CD14-positive monocyte (primary cell): ENCODE measurements at regions not wholly inside any gene's neighbourhood (a gene's known extent, or its start where the extent isn't known, plus 50 kb on each side); places are given as distances from the start of the nearest gene placed in this dataset.

Experiments used
- DNase-seq, 3 donors: peaks; one replicate each; pipeline ENCODE4 v3.0.0-alpha.2; 2011 to 2022
- H2AFZ ChIP-seq: 2 replicates; pipeline ENCODE4 v1.6.0; 2012; ENCODE audit warnings: mild to moderate bottlenecking, low read depth, low read length, inconsistent platforms; ENCODE audit not compliant: insufficient read depth, poor library complexity, severe bottlenecking
- H3K27ac ChIP-seq, 2 donors: 1 replicate in 1 of 2; 2 replicates in 1 of 2; pipeline ENCODE4 v1.5.1; 2012 to 2013; ENCODE audit warnings: low read length in 2 of 2, control low read depth in 1 of 2, inconsistent platforms in 1 of 2, low read depth in 1 of 2, mild to moderate bottlenecking in 1 of 2
- H3K27me3 ChIP-seq, 2 donors: one replicate each; pipeline versions ENCODE4 v1.6.0 to v1.6.1; 2011 to 2013; ENCODE audit warnings: low read length in 2 of 2; ENCODE audit not compliant: control insufficient read depth in 2 of 2, insufficient read depth in 2 of 2
- H3K36me3 ChIP-seq, 2 donors: replicated peaks in 1 of 2; 1 replicate in 1 of 2; 2 replicates in 1 of 2; pipeline versions ENCODE4 v1.5.1 to v1.6.1; 2012 to 2013; ENCODE audit warnings: low read length in 2 of 2, control low read depth in 1 of 2, inconsistent platforms in 1 of 2, mild to moderate bottlenecking in 1 of 2; ENCODE audit not compliant: insufficient read depth in 2 of 2, control insufficient read depth in 1 of 2
- H3K4me1 ChIP-seq, 2 donors: 1 replicate in 1 of 2; 2 replicates in 1 of 2; pipeline versions ENCODE4 v1.5.1 to v1.6.1; 2012 to 2013; ENCODE audit warnings: low read length in 2 of 2, control low read depth in 1 of 2, inconsistent platforms in 1 of 2, mild to moderate bottlenecking in 1 of 2, moderate library complexity in 1 of 2; ENCODE audit not compliant: insufficient read depth in 2 of 2, control insufficient read depth in 1 of 2
- H3K4me2 ChIP-seq: replicated peaks from 2 replicates; pipeline ENCODE3; 2012; ENCODE audit warnings: low read length, moderate library complexity, mild to moderate bottlenecking; ENCODE audit not compliant: poor library complexity, severe bottlenecking; ENCODE audit errors: extremely low read depth
- H3K4me3 ChIP-seq, 3 experiments: fragments of 200-600 bp in 1 of 3; sonication (generic) in 1 of 3; replicated peaks in 1 of 3; 1 replicate in 2 of 3; 2 replicates in 1 of 3; pipeline ENCODE4 v1.5.1; 2011 to 2013; ENCODE audit warnings: low read length in 3 of 3, mild to moderate bottlenecking in 3 of 3, control low read depth in 2 of 3, low read depth in 2 of 3, inconsistent platforms in 1 of 3, moderate library complexity in 1 of 3
- H3K79me2 ChIP-seq: 2 replicates; pipeline ENCODE4 v1.6.0; 2012; ENCODE audit warnings: mild to moderate bottlenecking, control low read depth, inconsistent platforms, low read length, moderate library complexity; ENCODE audit not compliant: insufficient read depth
- H3K9ac ChIP-seq: 2 replicates; pipeline ENCODE4 v1.6.0; 2017; ENCODE audit warnings: low read length, mild to moderate bottlenecking; ENCODE audit not compliant: insufficient read depth, poor library complexity, severe bottlenecking
- H3K9me3 ChIP-seq, 2 donors: replicated peaks in 1 of 2; 1 replicate in 1 of 2; 2 replicates in 1 of 2; pipeline versions ENCODE4 v1.5.1 to v1.6.1; 2012 to 2013; ENCODE audit warnings: low read length in 2 of 2, control low read depth in 1 of 2; ENCODE audit not compliant: control insufficient read depth in 1 of 2, insufficient read depth in 1 of 2
- H4K20me1 ChIP-seq: 2 replicates; pipeline ENCODE4 v1.6.0; 2012; ENCODE audit warnings: mild to moderate bottlenecking, low read length, control low read depth, moderate library complexity; ENCODE audit not compliant: insufficient read depth
- H3K27ac Mint-ChIP-seq, 7 donors: one replicate each; pipeline ENCODE4 v1.8.0; 2020; ENCODE audit warnings: mild to moderate bottlenecking in 7 of 7, mixed read lengths in 7 of 7, moderate library complexity in 6 of 7, inconsistent platforms in 2 of 7
- H3K27me3 Mint-ChIP-seq, 3 donors: one replicate each; pipeline ENCODE4 v1.8.0; 2021 to 2022; ENCODE audit warnings: low read depth in 3 of 3, mild to moderate bottlenecking in 3 of 3, mixed read lengths in 3 of 3, moderate library complexity in 3 of 3, inconsistent platforms in 1 of 3
- H3K36me3 Mint-ChIP-seq, 2 donors: one replicate each; pipeline ENCODE4 v1.8.0; 2020; ENCODE audit warnings: mixed read lengths in 2 of 2, inconsistent platforms in 1 of 2, mild to moderate bottlenecking in 1 of 2
- H3K4me1 Mint-ChIP-seq: one replicate; pipeline ENCODE4 v1.8.0; 2020; ENCODE audit warnings: mild to moderate bottlenecking, mixed read lengths
- H3K4me3 Mint-ChIP-seq, 2 donors: one replicate each; pipeline ENCODE4 v1.8.0; 2020; ENCODE audit warnings: mild to moderate bottlenecking in 2 of 2, mixed read lengths in 2 of 2, moderate library complexity in 1 of 2
- H3K9me3 Mint-ChIP-seq, 7 donors: one replicate each; pipeline ENCODE4 v1.8.0; 2020 to 2022; ENCODE audit warnings: mixed read lengths in 7 of 7, mild to moderate bottlenecking in 6 of 7, moderate library complexity in 6 of 7, inconsistent platforms in 2 of 7
- CTCF ChIP-seq: fragments of 200-600 bp; IDR thresholded peaks from one replicate; pipeline ENCODE4 v1.8.0; 2022; ENCODE audit warnings: antibody characterized with exemption, mild to moderate bottlenecking
- WGBS: methylation state at CpG from one replicate; pipeline ENCODE4 v1.1.5; 2013; ENCODE audit warnings: missing lambda C conversion rate; ENCODE audit not compliant: insufficient coverage; 5-methylcytosine and 5-hydroxymethylcytosine counted together
- intact Hi-C, 2 donors: fragments of 100-400 bp; cut with micrococcal nuclease; formaldehyde crosslinking; loops; one replicate each; pipeline versions ENCODE4 v1.15.0 to v1.15.1; 2023

- TF ChIP-seq CTCF = no peak
- no peak overlapping the region for H3K4me2 ChIP-seq
- H3K9me3 ChIP-seq = no peaks in the 10 kb centered on the region
- no peaks in the 10 kb centered on the region for H4K20me1 ChIP-seq
- no peaks in the 10 kb centered on the region for H3K36me3 Mint-ChIP-seq
- H3K79me2 ChIP-seq = no peaks in the 10 kb centered on the region
- H3K27ac ChIP-seq = no peak overlapping the region
- 93% methylated on average over 12 of the region's 14 CpGs for WGBS
- no peak overlapping the region for H2AFZ ChIP-seq
- H3K27me3 Mint-ChIP-seq = peaks cover 2 to 4% (median 2%) of the 10 kb centered on the region in 3 donors
- no peak overlapping the region for H3K9ac ChIP-seq
- H3K4me3 ChIP-seq = no peak overlapping the region
- no peaks in the 10 kb centered on the region for H3K4me1 ChIP-seq
- intact Hi-C loops = no loop called here
- H3K4me3 Mint-ChIP-seq = no peak overlapping the region
- no peaks in the 10 kb centered on the region for H3K36me3 ChIP-seq
- no peak overlapping the region for H3K27ac Mint-ChIP-seq
- H3K27me3 ChIP-seq = no peaks in the 10 kb centered on the region
- DNase-seq = no peak
- H3K4me1 Mint-ChIP-seq = no peaks in the 10 kb centered on the region
- no peaks in the 10 kb centered on the region for H3K9me3 Mint-ChIP-seq
These were observed 108.3 kb upstream of the TTC34 start for GRCh38 chr1:2909797-2910196.

GRCh38 chr1:2910211-2910610, 108.7 kb upstream of the TTC34 start:
- H3K79me2 ChIP-seq = no peaks in the 10 kb centered on the region
- H2AFZ ChIP-seq = no peak overlapping the region
- H3K4me1 ChIP-seq = no peaks in the 10 kb centered on the region
- no peak overlapping the region for H3K4me2 ChIP-seq
- 96% methylated on average over 8 of the region's 11 CpGs for WGBS
- H3K4me1 Mint-ChIP-seq = no peaks in the 10 kb centered on the region
- no peaks in the 10 kb centered on the region for H3K36me3 Mint-ChIP-seq
- H3K4me3 Mint-ChIP-seq = no peak overlapping the region
- DNase-seq = no peak
- H3K9me3 ChIP-seq = peaks cover 0 to 1% of the 10 kb centered on the region in 2 donors
- no peaks in the 10 kb centered on the region for H3K36me3 ChIP-seq
- no peak overlapping the region for H3K27ac Mint-ChIP-seq
- H3K9ac ChIP-seq = no peak overlapping the region
- H4K20me1 ChIP-seq = no peaks in the 10 kb centered on the region
- H3K27me3 Mint-ChIP-seq = peaks cover 2 to 4% (median 2%) of the 10 kb centered on the region in 3 donors
- intact Hi-C loops = no loop called here
- H3K4me3 ChIP-seq = no peak overlapping the region
- H3K27ac ChIP-seq = no peak overlapping the region
- no peak for TF ChIP-seq CTCF
- H3K9me3 Mint-ChIP-seq = peaks cover 0 to 1% (median 0%) of the 10 kb centered on the region in 7 donors
- no peaks in the 10 kb centered on the region for H3K27me3 ChIP-seq
